Activated CD4-positive, alpha-beta T cell treated with anti-CD3 and anti-CD28 coated beads, Interleukin-2, Interleukin-6, amounts not matched to agents 100 ng/mL and 50 ng/mL, durations not matched to agents 16 hours and 8 hours (primary cell): ENCODE measurements at regions not wholly inside any gene's neighbourhood (a gene's known extent, or its start where the extent isn't known, plus 50 kb on each side); places are given as distances from the start of the nearest gene placed in this dataset.
"Not testable (repeated sequence)": the region's sequence is repeated elsewhere in the genome, so short reads cannot be mapped to it uniquely, and the experiment has no call there.

Experiments
- DNase-seq: peaks from one replicate; pipeline ENCODE4 v3.0.0-alpha.2; 2020

DNA sequence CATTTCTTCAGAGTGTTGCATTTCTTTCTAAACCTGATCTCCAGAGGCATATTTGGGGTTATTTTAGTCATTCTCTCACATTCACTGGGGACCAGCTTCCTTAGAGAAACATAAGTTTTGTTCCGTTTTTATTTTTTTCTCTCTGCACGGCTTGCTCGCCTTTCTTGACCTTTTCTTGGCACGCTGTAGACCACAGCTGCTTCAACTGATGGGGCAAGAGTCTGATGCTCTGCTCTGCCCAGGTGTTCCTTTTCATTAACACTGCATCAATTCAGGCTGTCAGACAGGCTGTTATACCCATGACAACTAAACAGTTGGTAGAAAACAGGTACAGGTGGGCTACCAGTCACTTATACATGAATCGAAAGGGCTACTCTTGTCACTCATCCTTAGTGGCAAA lies 682.2 kb upstream of the DIAPH2 start:
- no peak for DNase-seq

DNA sequence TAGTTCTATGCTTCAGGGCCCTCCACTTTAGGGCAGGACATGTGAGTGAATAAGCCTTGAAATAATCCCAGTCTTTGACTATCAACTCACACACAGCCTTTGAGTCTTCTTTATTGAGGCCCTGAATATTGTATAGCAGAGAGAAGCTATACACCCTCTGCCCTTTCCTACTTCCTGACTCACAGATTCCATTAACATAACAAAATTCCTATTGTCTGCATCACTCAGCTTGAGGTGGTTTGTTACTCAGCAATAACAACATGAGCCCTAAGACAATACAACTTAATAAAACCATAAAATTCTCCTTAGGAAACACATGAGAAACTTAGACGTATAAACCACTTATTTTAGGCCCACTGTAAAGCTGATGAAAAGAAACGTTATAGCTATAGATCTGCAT lies 680.3 kb upstream of the DIAPH2 start:
- no peak for DNase-seq

DNA sequence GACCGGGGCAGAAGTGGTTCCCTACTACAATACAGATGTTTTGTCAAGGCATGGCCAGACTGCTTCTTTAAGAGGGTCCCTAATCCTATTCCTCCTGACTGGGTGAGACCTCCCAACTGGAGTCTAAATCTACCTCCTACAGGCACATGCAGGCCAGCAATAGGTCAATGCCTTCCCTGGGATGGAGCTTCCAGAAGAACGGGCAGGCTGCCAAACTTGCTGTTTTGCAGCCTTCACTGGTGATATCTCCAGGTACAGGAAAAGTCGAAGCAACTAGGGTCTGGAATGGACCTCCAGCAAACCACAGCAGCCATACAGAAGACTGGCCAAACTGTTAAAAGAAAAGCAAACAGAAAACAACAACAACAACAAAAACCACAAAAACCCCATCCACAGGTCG lies 678.4 kb upstream of the DIAPH2 start:
- no peak for DNase-seq

DNA sequence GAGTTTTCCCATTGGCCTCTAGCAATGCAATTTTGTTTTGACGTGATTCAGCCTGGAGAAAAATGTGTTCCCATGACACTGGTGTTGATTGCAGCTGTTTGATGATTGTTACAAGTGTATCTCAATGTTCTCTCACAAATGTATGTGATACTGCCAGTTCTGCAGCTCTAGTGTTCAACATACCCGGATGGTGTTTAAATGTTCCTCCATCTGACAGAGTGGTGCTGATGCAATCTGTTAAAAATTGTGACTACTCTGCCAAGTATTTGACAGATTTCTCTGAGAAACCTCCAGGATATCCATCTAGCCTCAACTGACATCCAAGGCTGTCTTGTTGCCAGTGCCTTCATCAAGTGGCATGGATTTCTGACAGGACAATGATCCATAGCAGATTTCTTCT lies 657.2 kb upstream of the DIAPH2 start:
- no peak for DNase-seq

DNA sequence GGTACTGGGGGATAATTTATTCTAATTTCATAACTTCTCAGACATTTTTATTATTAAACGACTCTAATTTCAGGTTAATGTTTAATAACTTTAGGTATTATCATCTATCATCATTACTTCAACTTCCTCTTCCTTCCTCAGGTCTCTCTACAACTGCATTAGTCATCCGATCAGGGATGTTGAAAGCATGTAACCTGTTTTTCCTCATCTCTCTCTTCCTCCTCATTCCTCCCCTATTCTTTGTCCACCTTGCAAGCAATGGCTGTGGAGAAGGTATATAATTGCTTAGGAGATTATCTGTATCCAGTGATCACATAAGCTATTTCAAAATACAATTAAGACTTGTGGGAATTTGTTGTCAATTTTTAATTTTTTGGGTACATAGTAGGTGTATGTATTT lies 632.6 kb upstream of the DIAPH2 start:
- DNase-seq: no peak

DNA sequence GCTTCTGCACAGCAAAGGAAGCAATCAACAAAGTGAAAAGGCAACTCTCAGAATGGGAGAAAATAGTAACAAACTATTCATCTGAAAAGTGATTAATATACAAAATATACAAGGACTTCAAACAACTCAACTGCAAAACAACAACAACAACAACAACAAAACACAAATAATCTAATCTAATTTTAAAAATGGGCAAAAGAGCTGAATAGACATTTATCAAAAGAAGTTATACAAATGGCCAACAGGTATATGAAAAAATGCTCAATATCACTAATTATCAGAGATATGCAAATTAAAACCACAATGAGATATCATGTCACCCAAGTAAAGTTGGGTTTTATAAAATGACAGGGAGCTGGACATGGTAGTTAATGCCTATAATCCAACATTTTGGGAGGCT lies 602.8 kb upstream of the DIAPH2 start:
- DNase-seq: no peak

DNA sequence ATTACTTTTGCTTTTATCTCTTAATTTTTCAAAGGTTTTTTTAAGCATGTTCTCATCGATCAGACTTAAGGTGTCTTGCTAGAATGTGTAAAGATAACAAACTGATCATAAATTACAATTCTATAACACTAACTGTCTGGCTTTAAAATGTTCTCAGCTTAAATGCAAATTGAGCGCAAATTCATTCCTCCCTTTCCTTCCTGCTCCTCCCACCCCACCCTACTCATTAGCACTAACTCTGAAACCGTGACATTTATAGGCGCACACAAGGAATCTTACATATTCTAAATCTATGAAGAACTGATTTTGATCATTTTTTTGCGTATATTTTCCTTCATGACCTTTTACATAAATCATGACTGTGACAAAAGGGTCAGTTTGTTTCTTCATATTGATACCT lies 590.0 kb upstream of the DIAPH2 start:
- DNase-seq: no peak

DNA sequence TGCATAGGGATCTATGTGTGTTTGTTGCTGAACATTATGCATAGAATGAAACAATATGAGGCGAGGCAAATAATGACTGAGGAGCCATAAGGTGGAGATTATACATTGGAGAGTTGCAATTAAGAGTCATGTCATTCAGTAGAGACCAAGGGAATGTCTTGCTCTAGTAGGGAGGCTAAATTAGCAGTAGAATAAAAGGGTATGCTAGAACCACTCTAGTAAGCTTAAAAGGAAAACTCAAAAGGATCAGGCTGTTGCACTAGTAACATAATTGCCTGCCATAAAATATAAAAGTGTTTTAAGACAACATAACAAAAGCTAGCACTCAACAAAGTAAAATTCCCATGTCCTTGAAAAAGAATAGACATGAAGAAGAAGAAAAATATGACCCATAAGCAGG lies 586.2 kb upstream of the DIAPH2 start:
- DNase-seq: no peak

DNA sequence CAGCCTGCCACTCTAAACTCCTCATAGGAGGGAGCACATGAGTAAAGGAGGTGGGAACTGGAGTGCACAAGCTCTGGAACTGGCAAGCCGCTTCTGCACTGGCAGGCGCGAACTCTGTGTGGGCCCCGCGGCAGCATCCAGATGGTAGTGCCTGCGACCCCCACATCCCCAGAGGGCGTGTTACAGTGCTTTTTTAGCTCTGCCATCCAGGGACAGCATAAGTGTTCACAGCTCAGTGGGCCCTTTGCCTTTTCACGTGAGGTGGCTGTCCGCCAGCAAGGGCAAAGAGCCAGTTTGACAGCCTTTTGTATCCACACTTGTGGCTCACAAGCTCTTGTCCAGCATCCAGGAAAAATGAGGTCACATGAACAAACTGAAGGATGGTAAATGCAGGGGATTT lies 581.6 kb upstream of the DIAPH2 start:
- DNase-seq: no peak

DNA sequence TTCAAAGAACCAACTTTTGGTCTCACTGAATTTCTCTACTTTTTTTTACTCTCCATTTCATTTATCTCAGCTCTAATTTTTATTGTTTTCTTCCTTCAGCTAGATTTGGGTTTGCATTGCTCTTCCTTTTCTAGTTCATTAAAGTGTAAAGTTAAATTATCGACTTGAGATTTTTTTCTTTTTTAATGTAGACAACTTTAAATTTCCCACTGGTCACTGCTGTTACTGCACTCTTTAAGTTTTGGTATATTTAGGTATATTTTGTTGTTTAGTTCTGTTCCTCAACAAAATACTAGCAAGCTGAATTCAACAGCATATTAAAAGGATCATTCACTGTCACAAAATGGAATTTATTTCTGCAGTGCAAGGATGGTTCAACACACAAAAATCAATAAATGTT lies 572.0 kb upstream of the DIAPH2 start:
- DNase-seq: no peak

DNA sequence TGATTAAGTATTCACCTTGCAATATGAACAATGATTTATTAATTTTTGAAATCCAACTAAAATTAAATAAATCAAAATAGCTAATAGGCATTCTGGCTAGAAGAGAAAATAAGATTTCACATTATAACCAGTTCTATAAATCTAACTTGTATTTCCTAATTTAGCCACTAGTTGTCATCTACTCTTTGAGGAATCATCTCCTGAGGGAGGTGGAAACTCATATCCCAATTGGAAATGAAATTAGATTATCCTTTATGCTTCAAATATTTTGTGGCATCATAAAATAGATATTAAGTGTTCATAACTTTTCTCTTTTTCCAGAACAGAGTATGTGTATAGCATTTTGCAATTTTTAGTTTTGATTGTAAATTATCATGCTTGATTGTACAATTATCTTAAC lies 558.5 kb upstream of the DIAPH2 start:
- no peak for DNase-seq

DNA sequence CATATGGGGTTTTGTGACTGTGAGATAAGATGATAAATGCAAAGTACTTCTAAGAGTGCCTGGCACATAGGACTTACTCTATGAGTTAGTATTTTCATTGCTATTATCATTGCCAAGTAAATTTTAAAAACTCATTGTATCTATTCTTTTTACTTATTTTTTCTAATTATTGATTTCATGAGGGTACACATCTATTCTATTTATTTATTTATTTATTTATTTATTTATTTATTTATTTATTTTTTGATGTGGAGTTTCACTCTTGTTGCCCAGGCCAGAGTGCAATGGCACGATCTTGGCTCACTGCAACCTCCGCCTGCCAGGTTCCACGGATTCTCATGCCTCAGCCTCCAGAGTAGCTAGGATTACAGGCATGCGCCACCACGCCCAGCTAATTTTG lies 556.6 kb upstream of the DIAPH2 start:
- not testable (repeated sequence) for DNase-seq

DNA sequence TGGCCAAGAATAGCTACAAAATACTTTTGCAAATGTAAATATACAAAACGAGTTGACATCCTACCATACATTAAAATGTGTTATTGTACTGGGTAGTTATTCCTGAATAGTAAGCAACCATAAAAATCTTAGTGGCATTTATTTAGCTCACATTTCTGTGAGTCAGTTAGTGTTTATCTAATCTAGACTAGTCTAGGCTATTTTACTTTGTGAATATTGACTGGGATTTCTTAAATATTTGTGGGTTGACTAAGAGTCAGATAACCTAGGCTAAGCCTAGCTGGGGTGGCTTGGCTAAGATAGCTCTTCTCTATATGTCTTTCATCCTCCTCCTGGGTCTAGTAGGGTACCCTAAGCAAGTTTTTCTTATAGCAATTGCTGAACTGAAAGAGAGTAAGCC lies 543.8 kb upstream of the DIAPH2 start:
- DNase-seq: no peak

DNA sequence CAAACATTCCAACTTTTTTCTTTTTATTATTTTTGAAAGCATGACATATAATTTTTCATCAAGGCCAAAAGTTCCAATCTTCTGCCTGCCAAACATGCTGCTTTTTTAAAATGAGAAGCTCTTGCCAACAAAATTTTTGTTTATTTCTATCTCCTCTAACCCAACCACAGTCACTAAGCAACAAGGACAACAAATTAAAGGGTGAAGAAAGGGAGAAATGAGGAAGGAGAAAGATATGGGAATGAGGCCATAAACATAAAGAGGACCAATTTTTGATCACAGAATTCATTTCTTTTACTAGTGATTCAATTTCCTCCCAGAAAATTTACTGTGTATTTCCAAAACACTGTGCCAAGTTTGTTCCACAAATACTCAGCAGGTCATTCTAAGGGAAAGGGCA lies 537.0 kb upstream of the DIAPH2 start:
- DNase-seq: no peak

DNA sequence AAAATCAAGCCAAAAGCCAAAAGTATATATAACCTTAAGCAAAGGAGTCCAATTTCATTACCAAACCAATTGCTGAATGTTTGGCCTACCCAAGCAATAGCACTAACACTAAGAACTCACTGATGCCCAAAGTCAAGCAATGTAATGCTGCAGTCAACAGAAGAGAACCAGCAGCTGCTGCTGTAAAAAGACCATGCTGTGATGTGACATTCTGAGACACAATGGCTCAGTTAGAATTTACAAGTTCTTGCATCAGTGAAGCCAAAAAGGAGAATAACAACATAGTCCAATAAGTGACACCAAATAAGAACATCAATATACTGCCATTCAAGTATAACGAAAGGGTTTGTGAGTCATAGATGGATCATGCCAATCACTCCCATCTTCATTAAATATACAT lies 514.0 kb upstream of the DIAPH2 start:
- DNase-seq: no peak

DNA sequence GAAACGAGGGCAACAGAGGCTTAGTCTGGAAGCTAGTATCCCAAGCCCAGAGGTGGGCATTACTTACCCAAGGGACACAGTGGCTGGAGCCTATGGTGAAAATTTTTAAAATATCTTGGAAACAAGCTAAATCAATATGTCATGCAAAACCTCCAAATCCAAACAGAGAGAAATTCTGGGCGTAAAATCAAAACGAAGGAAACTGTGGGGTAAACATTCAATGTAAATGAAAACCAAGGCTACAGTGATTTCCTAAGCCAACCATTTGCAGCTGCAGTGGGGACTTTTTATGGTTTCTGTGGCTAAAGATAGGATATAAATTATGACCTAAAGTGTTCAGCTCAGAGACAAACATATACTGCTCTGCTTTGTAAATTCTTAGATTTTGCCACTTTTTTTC lies 507.7 kb upstream of the DIAPH2 start:
- DNase-seq: no peak

DNA sequence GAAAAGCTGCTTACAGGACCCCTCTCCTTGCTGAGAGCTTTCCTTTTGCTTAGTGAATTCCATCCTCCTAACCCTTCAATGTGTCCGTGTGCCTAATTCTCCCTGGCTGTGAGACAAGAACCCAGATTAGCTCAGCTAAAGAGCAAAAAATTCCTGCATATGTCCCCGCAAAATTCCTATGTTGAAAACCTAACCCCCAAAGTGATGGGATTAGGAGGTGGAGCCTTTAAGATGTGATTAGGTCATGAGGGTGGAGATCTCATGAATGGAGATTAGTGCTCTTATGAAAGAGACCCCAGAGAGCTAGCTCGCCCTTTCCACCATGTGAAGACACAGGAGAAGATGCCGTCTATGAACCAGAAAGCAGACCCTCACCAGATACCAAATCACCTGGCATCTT lies 503.0 kb upstream of the DIAPH2 start:
- DNase-seq: no peak

DNA sequence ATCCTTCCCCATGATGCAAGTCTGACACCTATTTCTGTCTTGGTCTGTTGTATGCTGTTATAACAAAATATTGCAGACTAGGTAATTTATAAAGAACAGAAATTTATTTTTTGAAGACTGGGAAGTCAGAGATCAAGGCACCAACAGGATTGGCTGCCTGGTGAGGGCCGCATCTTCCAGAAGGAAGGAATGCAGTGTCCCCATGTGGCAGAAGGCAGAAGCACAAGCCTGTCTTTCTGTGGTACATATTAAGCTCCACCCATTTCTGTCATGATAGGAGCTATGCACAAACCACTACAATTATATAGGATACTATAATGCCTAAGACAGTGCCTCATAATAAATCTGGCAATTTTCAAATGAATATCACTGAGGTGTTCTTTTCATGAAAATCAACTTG lies 502.3 kb upstream of the DIAPH2 start:
- DNase-seq: no peak

DNA sequence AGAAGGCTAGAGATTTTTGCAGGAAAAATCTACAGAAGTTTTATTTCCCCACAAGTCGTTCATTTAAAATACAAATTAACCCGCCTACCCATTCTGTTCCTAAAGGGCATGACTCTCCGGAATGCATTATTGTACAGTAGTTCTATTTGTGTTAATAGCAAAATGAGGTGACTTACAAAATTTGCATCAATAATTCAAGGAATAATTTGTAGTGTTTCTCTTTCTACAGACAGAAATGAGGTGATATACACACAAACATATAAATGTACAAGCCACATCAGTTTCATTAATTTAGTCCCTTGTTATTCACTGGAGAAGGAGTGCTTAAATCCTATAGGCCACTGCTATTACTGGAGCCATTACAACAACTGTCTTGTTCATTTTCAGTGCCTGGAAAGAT lies 501.3 kb upstream of the DIAPH2 start:
- DNase-seq: no peak

DNA sequence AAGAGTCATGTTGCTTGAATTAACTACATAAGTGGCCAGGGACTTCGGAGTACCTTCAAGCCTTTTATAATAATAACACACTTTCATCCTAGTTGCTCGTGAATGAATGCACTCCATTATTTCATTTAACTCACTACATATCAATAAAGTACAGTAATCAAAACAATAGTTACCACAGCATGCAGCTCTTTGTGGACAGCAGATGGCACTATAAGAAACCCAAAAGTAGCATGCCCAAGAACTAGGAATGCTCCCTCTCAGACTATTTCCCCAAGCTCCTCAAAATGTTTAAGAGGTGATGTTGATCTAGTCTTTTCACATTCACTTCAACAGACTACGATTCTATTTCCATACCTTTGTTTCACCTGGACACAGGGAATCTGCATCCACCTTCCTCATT lies 500.8 kb upstream of the DIAPH2 start:
- no peak for DNase-seq

DNA sequence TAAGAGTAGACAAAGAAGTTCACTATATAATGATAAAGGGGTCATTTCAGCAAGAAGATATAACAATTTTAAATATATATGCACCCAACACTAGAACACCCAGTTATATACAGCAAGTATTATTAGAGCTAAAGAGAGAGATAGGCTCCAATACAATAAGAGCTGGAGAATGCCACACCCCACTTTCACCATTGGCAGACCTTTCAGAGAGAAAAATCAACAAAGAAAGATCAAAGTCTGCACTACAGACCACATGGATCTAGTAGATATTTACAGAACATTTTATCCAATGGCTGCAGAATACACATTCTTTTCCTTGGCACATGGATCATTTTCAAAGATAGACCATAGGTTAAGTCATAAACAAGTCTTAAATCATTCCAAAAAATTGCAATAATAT lies 479.7 kb upstream of the DIAPH2 start:
- no peak for DNase-seq

DNA sequence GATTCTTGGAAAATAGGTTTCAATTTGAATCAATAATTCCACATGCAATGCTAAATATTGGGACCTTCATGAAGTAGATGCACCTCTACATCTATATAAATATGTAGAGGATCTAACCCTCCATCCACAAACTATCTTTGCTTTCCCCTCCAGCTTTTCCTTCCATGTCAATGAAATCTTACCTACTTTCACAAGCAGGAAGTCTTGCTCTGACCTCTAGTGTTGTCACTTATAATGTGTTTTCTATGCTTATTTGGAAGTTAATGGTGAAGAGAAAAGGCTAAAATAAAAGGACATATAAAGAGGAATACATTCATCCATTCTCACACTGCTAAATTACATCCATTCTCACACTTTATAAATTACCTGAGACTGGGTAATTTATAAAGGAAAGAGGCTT lies 472.7 kb upstream of the DIAPH2 start:
- DNase-seq: no peak

DNA sequence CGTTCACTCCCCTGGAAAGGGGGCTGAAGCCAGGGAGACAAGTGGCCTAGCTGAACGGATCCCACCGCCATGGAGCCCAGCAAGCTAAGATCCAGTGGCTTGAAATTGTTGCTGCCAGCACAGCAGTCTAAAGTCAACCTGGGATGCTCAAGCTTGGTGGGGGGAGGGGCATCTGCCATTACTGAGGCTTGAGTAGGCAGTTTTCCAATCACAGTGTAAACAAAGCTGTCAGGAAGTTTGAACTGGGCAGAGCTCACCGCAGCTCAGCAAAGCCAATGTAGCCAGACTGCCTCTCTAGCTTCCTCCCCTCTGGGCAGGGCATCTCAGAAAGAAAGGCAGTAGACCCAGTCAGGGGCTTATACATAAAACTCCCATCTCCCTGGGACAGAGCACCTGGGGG lies 470.0 kb upstream of the DIAPH2 start:
- DNase-seq: not testable (repeated sequence)

DNA sequence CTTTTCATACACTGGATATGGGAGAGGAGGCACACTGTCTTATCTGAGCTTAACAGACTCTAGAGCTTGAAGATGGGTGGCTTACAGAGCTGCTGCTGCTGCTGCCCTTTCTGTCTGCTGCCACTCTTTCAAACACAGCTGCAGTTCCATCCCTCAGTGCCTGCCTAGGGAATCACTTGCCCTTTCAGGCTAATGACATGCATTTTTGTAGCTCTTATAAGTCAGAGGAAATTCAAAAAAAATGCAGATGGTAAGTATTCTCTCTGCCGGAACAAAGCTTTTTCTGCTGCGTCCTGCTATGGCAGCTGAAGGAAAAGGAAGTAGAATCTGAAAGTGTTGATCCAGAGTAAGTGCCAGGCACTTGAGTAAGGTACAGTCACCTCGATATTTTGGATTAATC lies 460.4 kb upstream of the DIAPH2 start:
- DNase-seq: no peak

DNA sequence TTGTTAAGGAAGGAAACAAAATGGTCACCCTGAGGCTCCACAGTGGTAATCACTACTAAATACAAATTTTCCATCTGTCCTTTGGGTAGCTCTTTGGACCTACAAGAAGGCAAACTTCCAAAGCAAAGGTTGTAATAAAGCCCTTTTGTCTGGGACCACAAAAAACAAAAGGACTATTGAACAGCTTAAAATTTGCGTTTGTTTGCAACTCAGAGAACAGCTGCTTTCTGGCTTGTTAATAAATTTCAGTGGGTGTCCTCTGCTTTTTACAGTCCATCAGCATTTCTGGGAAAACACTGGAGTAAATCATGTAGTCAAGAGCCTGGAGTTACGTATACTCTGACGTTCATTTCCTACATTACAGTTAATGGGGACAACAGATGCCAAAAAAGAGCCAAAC lies 439.7 kb upstream of the DIAPH2 start:
- no peak for DNase-seq

DNA sequence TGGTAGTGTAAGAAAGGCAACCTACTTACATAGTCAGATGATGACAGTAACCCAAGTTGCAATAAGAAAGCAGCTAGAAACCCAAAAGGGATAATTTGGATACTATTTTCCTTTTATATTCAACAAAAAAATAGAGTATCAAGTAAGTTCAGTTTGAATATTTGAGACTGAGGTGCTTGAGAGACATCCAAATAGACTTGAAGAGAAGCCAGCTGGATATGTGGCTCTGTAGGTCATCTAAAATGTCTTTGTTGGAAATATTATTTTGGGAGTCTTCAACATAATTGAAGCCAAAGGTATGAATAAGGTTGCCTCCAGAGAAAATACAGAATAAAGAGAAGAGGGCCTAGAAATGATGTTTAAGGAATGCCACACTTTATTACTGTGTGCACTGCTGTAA lies 438.2 kb upstream of the DIAPH2 start:
- no peak for DNase-seq
